ENCODE measurements at regions not wholly inside any gene's neighbourhood (a gene's known extent, or its start where the extent isn't known, plus 50 kb on each side); places are given as distances from the start of the nearest gene placed in this dataset.
"Not testable (repeated sequence)": the region's sequence is repeated elsewhere in the genome, so short reads cannot be mapped to it uniquely, and the experiment has no call there.

DNA sequence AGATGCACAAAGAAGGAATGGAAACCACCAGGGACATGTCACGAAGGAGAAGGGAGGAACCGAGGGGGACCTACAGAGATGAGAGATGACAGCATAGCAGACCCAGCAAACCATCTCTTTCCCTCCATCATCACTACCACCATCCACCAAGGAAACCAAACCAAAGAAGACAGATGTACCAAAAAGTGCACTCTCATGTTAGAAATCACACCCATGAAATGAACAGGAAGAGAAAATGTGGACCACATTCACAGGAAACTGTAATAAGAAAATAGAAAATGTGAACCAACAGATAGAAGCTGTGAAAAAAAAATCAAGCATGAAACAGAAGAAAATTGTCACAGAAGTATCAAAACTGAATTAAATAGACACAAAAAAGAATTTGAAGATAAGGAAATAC, 672.7 kb downstream of the QKI start:
- TF ChIP-seq, protein P1, sequence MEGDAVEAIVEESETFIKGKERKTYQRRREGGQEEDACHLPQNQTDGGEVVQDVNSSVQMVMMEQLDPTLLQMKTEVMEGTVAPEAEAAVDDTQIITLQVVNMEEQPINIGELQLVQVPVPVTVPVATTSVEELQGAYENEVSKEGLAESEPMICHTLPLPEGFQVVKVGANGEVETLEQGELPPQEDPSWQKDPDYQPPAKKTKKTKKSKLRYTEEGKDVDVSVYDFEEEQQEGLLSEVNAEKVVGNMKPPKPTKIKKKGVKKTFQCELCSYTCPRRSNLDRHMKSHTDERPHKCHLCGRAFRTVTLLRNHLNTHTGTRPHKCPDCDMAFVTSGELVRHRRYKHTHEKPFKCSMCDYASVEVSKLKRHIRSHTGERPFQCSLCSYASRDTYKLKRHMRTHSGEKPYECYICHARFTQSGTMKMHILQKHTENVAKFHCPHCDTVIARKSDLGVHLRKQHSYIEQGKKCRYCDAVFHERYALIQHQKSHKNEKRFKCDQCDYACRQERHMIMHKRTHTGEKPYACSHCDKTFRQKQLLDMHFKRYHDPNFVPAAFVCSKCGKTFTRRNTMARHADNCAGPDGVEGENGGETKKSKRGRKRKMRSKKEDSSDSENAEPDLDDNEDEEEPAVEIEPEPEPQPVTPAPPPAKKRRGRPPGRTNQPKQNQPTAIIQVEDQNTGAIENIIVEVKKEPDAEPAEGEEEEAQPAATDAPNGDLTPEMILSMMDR (conservative IDR thresholded peaks at IDR 0.05): no peak
- no peak overlapping the region for H3K27ac ChIP-seq

GRCh38 chr6:164086076-164086887, 671.8 kb downstream of the QKI start:
- TF ChIP-seq, protein P1 (conservative IDR thresholded peaks at IDR 0.05): no peak
- H3K27ac ChIP-seq: no peak overlapping the region

DNA sequence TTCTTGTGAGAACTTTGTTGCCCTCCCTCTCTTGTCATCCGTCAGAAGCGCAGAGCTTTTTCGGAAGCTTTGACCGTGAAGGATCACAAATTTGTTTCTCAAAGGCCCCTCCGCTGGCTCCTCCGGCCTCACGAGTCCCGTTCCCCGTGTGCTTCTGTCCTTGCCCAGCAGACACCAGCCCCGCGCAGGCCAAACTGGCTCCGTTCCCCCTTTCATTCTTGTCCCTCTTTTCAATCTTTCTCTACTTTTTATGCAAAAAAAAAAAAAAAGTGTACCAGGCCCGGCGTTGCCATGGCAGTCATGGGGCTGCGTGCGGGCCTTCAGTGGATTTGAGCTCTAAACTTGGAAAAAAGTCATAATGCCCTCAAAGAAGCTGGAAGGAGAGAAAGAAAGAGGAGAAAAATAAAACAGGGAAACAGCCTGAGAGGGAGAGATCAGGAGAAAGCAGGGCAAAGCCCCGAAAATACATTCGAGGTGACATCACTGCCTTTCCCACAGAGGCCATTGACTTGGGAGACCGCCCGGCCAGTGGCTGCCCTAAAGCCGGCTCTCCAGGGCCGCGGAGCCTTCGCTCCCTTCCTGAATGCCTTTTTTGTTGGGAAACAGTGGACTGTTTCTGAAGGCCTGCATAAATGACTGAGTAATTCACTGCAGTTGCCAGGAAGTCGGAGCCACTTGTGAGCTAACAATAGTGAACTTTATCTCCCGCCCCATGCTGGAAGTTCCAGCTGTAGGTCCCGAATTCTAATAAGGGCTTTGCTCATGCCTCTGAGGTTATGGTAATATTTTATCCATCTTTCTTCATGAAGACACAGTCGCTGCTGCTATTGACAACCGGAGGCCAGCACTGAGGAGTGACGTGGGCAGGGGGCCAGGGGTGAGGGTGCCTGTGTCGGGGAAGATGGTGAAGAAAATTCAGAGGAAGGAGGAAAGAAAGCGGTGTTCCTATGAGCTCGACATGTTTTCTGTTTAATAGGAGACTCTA, 670.9 kb downstream of the QKI start:
- no peak overlapping the region for H3K27ac ChIP-seq
- TF ChIP-seq, protein P1 (conservative IDR thresholded peaks at IDR 0.05): no peak

- TF ChIP-seq, protein P1 (conservative IDR thresholded peaks at IDR 0.05): no peak
- H3K27ac ChIP-seq: no peak overlapping the region
These were observed 664.7 kb downstream of the QKI start for GRCh38 chr6:164079275-164079600.

DNA sequence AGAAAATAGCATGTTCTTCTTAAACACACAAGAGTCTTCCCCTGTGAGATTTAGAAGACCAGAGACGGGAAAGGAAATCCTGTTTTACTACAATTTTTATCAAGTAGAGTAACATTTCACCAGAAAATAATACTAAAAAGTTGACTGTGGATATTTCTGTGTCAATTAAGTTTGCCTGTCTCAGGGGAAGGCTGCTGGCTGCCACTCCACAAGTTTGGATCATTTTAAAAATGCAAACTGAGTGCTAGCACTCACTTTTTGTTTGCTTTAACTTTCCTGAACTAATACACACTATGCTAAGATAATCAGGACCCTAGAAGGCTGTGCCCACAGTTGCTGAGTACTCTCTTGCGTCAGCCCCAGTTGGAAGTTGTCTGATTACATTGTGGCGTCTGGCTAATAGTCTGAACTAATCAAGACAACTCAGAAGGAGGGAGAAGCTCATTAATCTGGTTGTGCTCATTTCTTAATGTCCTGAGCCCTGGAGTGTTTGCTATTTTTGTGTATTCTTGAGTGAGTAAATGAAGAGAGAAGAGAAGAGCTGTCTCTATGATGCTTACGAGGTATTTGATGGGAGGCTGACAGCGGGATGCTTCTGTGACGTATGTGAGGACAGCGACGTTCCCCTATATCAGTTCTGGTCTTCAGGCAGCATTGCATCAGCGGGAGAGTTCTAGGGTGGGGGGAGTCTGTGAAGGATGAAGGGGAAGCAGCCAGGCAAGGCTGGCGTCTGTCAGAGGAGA, 664.2 kb downstream of the QKI start:
- TF ChIP-seq, protein P1 (conservative IDR thresholded peaks at IDR 0.05): no peak
- H3K27ac ChIP-seq: no peak overlapping the region

DNA sequence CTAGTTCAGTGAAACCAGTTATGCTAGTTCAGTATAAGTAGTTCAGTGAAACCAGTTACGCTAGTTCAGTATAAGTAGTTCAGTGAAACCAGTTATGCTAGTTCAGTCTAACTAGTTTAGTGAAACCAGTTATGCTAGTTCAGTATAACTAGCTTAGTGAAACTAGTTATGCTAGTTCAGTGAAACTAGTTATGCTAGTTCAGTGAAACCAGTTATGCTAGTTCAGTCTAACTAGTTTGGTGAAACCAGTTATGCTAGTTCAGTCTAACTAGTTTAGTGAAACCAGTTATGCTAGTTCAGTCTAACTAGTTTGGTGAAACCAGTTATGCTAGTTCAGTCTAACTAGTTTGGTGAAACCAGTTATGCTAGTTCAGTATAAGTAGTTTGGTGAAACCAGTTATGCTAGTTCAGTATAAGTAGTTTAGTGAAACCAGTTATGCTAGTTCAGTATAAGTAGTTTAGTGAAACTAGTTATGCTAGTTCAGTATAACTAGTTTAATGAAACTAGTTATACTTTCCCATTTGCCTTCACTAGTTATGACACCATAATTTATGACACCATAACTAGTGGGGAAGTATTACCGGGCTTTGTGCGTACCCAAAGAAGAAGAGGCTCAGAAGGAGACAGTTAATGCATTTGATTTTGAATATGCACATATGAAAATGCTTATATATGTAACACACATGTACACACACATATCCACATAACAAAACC, 662.5 kb downstream of the QKI start:
- not testable (repeated sequence) for H3K27ac ChIP-seq

DNA sequence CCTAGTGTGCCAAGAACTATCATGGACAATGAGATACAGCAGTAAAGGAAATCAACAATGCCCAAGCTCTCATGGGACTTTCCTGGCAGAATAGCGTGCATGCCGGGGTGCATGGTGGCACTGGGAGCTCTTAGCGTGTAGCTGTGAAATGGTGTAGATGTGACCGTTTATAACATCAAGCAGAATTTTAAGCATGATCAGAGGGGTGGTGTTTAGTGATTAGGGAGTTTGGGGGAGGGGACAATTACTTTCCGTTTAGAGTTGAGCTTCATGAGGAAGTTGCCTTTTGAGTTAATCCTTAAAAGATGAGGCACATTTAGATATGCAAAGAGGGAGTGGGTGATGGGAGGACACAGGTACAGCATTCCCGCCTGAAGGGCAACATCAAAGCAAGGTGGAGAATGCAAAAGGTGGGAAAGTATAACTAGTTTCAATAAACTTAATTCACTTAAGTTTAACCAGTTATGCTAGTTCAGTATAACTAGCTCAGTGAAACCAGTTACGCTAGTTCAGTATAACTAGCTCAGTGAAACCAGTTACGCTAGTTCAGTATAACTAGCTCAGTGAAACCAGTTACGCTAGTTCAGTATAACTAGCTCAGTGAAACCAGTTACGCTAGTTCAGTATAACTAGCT, 661.6 kb downstream of the QKI start:
- TF ChIP-seq, protein P1 (conservative IDR thresholded peaks at IDR 0.05): no peak
- H3K27ac ChIP-seq: no peak overlapping the region
